Activated CD8-positive, alpha-beta memory T cell treated with anti-CD3 and anti-CD28 coated beads for 48 hours (primary cell): ENCODE measurements at regions not wholly inside any gene's neighbourhood (a gene's known extent, or its start where the extent isn't known, plus 50 kb on each side); places are given as distances from the start of the nearest gene placed in this dataset.

Source experiments
- DNase-seq, 3 experiments: peaks; one replicate each; pipeline ENCODE4 v3.0.0-alpha.2; 2020; ENCODE audit warnings: low read depth in 2 of 3, low spot score in 2 of 3

- no peak for DNase-seq
Observed at GRCh38 chr7:16026253-16027020, 340.0 kb upstream of the MEOX2 start.

GRCh38 chr7:16025696-16026095 lies 339.2 kb upstream of the MEOX2 start:
- DNase-seq = no peak

- DNase-seq = no peak
Observed at GRCh38 chr7:16023503-16023902, 337.0 kb upstream of the MEOX2 start.

- no peak for DNase-seq
Observed at GRCh38 chr7:16023046-16023445, 336.6 kb upstream of the MEOX2 start.

- no peak for DNase-seq
Observed at GRCh38 chr7:16021851-16022250, 335.4 kb upstream of the MEOX2 start.

GRCh38 chr7:16015981-16016380 lies 329.5 kb upstream of the MEOX2 start:
- no peak for DNase-seq

GRCh38 chr7:16014031-16014430 lies 327.5 kb upstream of the MEOX2 start:
- no peak for DNase-seq

- DNase-seq = no peak
Observed at GRCh38 chr7:16007911-16008310, 321.4 kb upstream of the MEOX2 start.

- no peak for DNase-seq
Observed at GRCh38 chr7:16004702-16005101, 318.2 kb upstream of the MEOX2 start.

- DNase-seq = no peak
Observed at GRCh38 chr7:16001477-16001876, 315.0 kb upstream of the MEOX2 start.

- no peak for DNase-seq
Observed at GRCh38 chr7:15998617-15999016, 312.1 kb upstream of the MEOX2 start.

- DNase-seq = no peak
Observed at GRCh38 chr7:15995027-15995426, 308.5 kb upstream of the MEOX2 start.

- DNase-seq = no peak
Observed at GRCh38 chr7:15989194-15989593, 302.7 kb upstream of the MEOX2 start.

GRCh38 chr7:15985587-15986384 lies 299.3 kb upstream of the MEOX2 start:
- DNase-seq = no peak

GRCh38 chr7:15977663-15978062 lies 291.2 kb upstream of the MEOX2 start:
- DNase-seq = no peak

GRCh38 chr7:15972862-15973275 lies 286.4 kb upstream of the MEOX2 start:
- no peak for DNase-seq

GRCh38 chr7:15967551-15967950 lies 281.1 kb upstream of the MEOX2 start:
- DNase-seq = no peak

GRCh38 chr7:15967121-15967520 lies 280.6 kb upstream of the MEOX2 start:
- no peak for DNase-seq

GRCh38 chr7:15963206-15963605 lies 276.7 kb upstream of the MEOX2 start:
- DNase-seq = no peak

- no peak for DNase-seq
Observed at GRCh38 chr7:15954671-15955354, 268.3 kb upstream of the MEOX2 start.

- no peak for DNase-seq
Observed at GRCh38 chr7:15950299-15950698, 263.8 kb upstream of the MEOX2 start.

- DNase-seq = no peak
Observed at GRCh38 chr7:15947754-15948153, 261.3 kb upstream of the MEOX2 start.
